ENCODE measurements at regions not wholly inside any gene's neighbourhood (a gene's known extent, or its start where the extent isn't known, plus 50 kb on each side); places are given as distances from the start of the nearest gene placed in this dataset.

- TF ChIP-seq CTCF (IDR thresholded peaks at IDR 0.05; ENCODE audit: low read depth, low read length, poor library complexity, severe bottlenecking) (no peak), EZH2phosphoT487 (IDR thresholded peaks at IDR 0.05; ENCODE audit: borderline replicate concordance, low read length) (no peak)
Observed at GRCh38 chr16:65917466-65917865, 449.0 kb upstream of the CDH5 start.

Measured in DOHH2 (cell line).